NOMO-1 treated with dmso at 0.1 percent for 144 hours (cell line): ENCODE measurements at regions not wholly inside any gene's neighbourhood (a gene's known extent, or its start where the extent isn't known, plus 50 kb on each side); places are given as distances from the start of the nearest gene placed in this dataset.

ENCODE experiments used
- DNase-seq: peaks from one replicate; lab custom pipeline; 2025; ENCODE audit not compliant: unreplicated experiment; lab: John Stamatoyannopoulos, UW

DNA sequence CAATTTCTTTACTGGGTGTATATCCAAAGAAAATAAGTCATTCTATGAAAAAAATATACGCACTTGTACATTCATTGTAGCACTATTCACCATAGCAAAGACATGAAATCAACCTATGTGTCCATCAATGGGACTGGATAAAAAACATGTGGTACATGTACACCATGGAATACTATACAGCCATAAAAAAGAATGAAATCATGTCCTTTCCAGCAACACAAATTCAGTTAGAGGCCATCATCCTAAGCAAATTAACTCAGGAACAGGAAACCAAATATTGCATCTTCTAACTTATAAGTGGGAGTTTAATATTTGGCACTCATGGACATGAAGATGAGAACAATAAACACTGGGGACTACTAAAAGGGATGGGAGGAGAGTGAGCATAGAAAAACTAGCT lies 325.7 kb downstream of the TGFB2 start:
- no peak for DNase-seq

DNA sequence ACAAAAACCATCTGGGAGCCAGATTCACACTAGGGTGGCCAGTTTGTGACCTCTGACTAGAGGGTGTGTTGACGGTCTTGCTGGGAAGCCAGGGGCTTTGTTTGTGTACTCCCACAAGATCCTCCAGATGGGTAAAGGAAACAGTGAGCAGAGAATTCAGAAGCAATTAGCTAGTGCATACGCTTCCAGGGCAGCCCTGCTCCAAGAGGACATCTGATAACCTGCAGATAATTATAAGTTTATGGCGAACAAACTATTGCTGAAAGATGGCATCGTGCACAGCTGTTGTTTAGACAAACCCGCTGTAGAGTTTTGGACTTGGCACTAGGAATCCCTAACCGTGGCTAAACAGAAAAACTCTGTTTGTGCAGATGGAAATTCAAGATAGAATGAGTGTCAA lies 326.4 kb downstream of the TGFB2 start:
- no peak for DNase-seq

DNA sequence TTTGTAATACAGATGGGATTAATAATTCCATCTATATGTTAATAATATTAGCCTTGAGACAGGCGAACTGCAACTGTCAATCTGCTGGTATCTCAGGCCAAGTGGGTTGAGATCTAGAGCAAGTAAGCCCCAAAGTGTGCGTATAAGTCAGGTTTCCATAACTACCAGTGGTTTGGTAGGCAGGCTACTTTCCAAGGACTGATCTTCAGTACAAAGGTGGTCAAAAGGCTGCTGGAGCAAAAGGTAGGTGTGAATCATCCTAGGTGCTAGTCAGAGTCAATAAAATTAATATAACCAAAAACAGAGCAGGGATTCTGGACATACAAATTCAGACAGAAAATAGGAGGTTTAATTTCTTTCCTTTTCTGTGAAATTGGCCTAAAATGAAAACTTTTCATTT lies 328.0 kb downstream of the TGFB2 start:
- DNase-seq, result no peak

DNA sequence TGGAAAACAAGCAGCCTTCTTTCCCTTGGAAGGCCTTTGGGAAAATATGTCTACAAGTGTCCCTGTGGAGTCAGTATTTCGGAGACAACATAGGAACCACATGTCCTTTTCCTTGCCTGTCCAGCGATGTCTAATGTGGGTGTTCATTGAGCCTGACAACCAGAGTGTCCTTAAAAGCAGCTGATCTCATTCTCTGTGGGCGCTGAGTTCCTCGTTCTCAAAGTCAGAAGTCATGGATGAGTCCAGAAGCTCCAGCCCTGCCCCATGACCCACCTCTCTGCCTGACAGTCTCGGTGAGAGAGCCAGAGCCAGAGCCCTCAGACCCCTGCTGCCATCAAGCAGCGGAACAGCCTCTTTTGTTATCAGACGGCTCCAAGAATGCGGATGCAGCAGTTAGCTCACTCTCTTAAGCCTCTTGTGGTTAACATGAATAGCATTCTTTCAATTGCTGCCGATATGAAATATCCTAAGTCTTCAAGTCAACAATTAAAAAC lies 329.2 kb downstream of the TGFB2 start:
- DNase-seq, result no peak

DNA sequence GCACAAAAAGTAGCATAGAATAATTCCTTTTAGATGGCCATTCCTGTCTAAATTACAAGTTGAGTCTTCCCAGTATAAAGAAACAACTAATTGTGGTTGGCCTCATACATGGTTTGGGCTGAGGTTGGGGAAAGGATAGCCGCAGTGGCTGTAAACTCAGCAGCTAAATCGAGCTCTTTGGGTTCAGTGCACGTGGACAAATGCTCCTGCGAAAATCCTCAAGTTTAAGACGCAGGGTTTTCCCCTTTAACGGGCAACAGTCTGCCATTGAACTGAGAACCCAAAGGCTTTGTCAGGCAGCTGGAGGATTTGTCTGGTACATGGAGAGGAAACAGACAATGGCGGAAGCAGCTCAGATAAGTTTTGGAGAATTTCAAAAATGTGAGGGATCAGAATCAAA lies 331.9 kb downstream of the TGFB2 start:
- no peak for DNase-seq

DNA sequence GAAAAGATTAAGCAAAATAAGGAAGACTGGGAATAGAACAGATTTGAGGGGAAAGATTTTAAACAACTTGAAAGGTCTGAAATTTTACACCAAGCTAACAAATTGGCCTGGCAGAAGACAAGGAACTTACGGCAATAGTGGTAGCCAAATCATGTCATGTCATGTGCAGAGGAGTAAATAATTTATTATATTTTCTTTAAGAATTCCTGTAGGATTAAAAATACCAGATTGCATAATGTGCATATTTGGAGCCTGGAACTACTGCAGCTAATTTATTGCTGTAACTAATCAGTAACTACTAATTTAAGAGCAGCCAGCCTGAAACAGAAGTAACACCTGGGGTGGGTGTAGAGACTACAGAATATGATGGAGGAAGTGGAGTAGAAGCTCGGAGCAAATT lies 334.3 kb downstream of the TGFB2 start:
- no peak for DNase-seq

DNA sequence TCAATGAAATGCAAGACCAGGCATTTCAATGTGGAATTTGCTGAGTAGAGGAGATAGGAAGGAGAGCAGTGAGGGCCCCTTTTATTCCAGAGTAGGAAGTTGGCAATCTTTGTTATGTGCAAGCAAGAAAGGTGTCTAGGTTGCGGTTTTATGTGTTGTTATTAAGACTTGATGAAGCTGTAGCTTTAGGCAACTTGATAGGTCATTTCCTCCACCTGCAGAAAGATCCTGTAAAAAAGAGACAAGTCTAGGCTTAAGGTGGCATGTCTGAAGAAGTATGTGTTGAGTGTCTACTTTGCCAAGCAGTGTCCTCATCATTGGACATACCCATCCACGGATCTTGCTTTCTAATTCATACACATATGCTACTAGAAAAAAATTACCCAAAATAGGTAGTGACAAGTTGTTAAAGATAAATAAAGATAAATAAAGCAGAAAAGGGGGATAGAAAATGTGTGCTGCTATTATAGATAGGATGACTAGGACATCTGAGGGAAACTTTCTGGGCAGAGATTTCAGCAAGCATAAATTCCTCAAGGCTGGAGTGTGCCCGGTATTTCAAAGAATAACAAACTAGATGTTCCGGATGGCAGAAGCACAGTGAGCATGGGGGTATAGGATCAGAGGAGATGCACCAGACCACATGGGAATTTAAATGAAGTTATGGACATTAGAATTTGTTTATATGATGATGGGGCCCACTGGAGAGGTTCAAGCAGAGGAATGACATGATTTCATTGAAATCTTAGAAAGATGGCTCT lies 335.0 kb downstream of the TGFB2 start:
- DNase-seq, result no peak

DNA sequence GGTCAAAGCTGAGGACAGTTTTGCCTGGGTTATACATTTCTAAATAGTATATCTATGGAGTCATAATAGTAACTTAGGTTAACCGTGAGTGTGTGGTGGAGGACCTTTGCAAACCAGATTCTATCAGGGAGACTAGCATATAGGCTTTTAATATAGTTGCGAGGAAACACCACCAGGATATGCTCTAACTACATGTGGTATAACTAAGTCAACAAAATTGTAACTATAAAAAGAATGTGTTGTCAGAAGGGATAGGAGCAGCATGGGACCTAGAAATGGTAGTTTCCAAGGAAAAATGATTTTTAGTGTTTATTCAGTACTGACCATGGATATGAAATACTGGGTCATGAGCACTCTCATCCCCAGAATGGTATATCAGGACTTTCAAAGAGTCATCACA lies 338.1 kb downstream of the TGFB2 start:
- no peak for DNase-seq

DNA sequence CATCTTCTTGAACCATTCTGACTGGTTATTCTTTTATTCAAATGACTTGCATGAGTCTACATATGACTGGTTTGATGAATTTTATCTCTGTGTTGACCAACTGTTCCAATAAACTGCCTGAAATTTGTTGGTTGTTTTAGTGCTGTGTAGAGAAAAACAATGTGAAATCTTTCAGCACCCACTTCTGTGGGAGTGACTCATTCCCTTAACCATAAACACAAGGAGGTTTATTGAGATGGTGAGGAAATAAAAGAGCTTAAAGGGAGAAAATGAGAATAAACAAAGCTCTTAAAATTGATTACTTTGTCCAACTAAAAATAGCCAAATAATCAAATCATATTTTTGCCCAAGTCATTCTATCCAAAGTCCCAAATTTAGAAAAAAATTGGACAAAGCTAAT lies 341.1 kb downstream of the TGFB2 start:
- DNase-seq, result no peak

DNA sequence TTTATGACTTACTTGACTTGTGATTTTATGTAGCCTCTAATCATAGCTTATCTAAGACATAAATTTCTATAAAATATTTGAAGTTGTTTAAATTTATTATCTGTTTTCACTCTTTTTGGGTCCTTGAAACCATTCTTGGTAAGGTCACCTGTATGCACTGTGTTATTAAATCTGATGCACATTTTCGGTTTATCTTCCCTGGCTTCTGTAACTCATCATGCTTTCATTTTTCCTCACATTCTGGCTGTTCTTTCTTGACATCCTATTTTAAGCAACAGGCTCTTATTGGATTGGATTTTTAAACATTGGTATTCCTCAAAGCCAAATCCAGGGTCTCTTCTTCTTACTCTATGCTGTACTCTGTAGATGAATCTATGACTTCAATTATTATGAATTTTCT lies 341.6 kb downstream of the TGFB2 start:
- no peak for DNase-seq

DNA sequence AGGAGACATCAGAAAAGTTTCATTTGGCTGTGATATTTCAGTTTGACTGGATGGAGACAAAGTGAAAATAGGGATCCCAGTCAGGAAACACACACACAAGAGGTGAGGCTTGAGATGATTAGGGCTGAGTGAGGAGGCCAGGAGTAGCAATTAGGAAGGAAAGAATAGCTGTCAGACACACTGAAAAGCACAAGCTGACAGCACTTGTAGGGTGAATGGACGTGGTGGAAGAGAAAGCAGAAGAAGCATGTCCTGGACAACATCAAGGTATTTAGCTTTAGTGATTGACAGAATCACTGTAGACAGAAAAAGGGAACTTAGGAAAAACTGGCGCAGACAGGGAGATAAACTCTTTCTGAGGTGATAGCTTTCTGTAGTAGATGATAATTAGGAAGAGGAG lies 347.7 kb downstream of the TGFB2 start:
- DNase-seq, result no peak

DNA sequence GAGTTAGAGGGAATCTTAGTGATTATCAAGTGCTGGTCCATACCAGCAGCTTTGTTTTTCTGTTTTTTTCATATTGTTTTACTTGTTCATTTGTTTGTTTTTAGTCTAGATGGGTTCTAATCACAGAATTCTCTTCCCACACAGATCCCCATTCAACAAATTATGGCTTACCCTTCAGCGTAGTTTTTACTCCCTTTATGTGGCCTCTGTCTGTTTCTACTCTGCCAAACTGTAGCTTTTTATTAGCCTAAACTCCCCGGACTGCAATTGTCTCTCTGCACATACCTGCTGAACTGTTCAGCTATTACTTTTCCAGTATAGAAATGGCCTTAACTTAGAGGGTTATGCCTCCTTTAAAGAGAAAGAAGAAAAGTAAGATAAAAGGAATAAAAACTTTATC lies 348.5 kb downstream of the TGFB2 start:
- DNase-seq, result no peak

DNA sequence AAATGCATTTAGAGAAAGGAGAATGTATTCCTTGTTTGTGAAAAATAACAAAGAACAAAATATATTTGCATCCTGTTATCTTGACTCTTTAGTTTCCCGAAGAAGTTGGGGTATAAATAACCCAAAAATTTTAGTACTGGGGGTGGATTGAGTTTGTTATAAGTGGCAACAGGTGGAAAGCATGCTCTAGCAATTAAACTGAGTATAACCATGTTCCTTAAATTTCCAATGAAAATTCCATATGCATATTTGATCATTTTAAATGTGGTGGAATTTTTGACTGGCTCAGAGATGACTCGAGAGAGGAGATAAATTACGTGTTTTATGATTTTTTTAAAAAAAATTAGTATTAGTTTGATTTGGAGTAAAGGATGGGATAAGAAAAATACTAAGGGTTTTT lies 348.9 kb downstream of the TGFB2 start:
- no peak for DNase-seq

DNA sequence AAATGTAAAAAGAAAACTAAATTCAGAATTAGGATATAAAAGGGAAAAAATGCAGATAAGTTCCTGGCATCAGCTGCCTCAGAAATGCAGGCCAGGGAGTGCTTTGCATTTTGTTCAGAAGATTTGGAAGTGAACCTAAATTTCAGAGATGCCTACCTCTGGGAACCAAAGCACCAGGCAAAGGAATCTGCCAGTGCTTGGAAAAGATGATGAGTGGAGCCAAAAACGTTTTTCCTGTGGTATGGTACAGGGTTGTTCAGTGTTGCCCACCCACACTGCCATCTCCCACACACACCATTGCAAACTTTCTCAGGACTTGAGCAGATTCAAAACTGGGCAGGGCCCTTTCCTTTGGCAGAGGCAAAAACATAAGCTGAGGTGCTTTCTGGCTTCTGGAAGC lies 349.5 kb downstream of the TGFB2 start:
- DNase-seq, result no peak

DNA sequence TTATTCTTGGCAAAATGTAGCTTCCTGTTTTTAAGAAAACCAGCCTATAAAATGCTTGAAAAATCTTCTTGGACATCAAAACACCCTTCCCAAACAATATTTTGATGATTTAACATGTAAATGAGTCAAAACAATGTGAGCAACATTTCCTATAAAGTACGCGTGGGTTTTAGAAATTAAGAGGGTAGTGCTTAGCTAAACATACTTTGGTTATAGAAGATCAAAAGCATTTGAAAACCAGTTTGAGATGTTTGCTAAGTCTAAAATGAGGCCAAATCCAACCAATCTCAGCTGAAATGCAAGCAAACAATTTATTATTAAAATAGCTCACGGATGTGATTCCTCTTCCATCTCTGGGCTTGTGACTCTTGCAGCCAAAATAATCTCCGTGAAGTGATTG lies 350.4 kb downstream of the TGFB2 start:
- DNase-seq, result no peak

DNA sequence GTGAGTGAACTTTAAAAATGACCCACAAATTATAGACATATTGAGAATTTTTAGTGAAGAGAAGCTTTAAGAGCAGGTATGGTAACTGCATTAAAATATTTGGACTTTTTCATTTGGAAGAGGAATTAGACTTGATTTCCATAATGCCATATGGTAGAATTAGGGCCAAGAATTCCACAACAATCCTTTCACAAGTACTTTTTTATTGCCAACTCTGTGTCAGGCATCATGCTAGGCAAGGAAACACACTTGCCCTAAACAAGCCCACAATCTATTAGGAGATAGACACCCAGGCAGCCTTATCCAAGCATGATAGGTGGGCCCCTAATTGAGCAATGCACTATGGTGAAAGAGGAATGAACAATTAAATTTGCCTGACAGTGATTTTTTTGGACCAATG lies 353.0 kb downstream of the TGFB2 start:
- DNase-seq, result no peak

DNA sequence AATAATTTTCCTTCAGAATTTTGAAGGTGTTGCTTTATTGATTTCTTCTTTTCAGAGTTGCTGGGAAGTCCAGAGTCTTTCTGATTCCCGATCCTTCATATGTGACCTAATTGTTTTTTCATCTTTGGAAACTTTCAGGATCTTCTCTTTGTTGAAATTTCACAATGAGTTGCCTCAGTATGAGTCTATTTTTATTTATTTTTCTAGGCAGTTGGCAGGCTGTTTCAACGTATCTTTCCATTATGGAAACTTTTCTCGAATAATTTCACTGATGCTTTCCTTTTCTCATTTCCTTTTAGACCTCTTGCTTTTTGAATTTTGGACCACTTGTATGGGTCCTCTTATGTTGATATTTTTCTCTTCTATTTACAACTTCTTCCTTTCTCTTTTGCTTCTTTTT lies 354.3 kb downstream of the TGFB2 start:
- no peak for DNase-seq

DNA sequence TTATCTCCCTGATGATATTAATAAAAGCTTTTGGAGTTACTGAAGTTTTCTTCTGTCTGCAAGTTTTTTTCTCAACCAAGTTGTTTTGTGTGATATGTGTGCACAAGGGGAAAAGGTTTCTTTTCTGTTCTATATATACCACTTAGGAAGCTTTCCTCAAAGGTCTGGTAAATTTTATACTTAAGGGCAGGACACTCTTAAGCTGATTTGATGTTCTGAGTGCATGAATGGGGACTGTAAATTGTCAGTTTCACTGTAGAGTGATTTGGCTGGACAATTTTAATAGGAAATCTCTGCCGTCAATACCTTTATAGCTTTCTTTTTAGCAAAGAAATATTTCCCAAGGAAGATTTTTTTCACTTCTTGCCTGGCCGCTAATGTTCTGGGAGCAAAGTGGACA lies 354.7 kb downstream of the TGFB2 start:
- no peak for DNase-seq

DNA sequence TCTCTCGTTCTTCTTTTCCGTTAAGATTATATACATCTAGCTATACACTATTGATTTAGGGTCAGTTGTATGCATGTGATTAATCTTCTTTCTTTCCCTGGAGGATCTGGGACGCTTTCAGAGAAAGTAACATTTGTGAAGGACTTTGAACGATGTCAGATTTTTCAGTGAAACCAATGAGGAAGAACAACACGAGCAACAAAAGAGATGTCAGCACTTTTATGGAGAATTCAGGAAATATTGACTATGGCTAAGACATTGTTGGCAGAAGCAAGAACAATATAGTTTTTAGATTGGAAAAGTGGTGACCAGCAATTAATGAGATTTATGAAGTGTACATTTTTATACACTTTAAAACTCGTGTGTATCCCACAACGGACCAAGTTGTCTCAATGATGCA lies 355.5 kb downstream of the TGFB2 start:
- no peak for DNase-seq

DNA sequence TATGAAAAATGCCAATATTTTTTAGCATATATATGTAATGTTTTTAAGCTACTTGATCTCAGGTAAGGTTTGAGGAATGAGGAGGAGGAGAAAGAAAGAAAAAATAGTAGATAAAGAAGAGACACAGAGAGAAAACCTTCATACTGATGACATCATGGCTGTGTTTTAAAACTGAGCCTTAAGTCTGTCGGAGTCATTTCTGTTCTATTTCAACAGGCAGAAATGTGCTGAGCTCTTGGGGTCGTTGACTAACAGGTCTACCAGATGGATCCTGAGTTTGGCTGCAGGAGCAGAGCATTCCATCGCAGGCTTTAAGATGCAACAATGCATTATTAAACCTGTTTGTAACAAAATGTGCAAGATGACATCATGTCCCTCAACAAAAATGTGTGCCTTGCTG lies 356.0 kb downstream of the TGFB2 start:
- no peak for DNase-seq

DNA sequence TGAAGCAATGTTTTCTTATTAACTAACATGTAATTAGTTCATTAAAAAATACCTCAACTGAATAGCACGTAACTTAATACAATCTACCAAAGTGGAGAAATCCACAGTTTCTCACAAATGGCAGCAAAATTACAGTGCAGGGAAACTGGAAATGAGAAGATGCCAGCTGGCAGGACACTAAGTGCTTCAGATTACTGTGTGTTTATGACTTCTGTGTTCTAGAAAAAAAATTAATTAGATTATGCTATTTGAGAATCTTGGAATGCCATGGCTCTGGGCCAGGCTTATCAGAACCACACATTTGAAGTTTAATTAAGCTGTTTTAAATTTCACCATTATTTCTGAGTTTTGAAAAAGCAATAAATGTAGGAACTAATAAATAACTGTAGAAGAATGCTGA lies 357.6 kb downstream of the TGFB2 start:
- no peak for DNase-seq

DNA sequence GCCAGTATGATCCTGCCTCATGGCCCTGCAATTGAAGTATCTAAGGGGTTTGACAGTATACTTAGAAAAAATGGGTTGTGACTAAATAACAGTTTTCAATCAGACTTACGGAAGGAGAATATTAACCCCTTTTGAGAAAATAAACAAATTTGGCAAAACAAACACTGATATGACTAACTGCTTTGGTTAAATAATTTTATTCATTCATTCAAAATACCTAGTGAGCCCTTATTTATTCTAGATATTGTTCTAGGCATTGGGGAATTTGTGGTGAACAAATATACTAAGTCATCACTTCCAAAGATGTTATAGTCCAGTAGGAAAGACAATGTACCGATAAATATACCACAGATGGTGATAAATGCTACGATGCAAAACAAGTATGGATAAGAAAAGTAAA lies 358.7 kb downstream of the TGFB2 start:
- DNase-seq, result no peak

DNA sequence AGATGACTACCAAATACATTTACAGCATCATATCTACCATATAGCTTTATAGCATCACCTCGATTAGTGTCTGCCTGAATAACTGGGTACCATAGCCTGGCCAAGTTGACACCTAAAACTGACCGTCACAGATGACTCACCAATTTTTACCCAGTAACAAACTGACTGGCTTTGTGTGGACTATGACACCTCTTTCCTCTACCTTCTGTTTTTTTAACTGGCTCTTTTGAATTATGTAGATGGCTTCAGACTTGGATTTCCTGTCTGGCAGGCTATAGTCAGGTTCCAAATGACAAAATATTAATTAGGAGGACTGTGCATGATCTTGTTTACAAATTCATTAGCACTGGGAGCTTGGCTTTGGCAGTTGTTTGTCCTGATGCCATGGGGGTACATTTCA lies 360.3 kb downstream of the TGFB2 start:
- DNase-seq, result no peak
